ENCODE measurements at regions not wholly inside any gene's neighbourhood (a gene's known extent, or its start where the extent isn't known, plus 50 kb on each side); places are given as distances from the start of the nearest gene placed in this dataset.

- H3K4me1 ChIP-seq = no peaks in the 10 kb centered on the region
- H3K36me3 ChIP-seq = no peaks in the 10 kb centered on the region
- no peaks in the 10 kb centered on the region for H3K27me3 ChIP-seq
- DNase-seq = no peak
- no peak overlapping the region for H3K4me3 ChIP-seq (ENCODE audit: low read depth, low read length)
- no peaks in the 10 kb centered on the region for H3K9me3 ChIP-seq
- TF ChIP-seq CTCF (IDR thresholded peaks at IDR 0.05; ENCODE audit: low read depth, low read length) = no peak
Measured at GRCh38 chr4:79796948-79797347, 276.1 kb downstream of the ANTXR2 start.

GRCh38 chr4:79788884-79789283 lies 284.1 kb downstream of the ANTXR2 start:
- Histone ChIP-seq H3K9me3 (no peaks in the 10 kb centered on the region), H3K4me3 (ENCODE audit: low read depth, low read length) (no peak overlapping the region), H3K36me3 (no peaks in the 10 kb centered on the region), H3K4me1 (no peaks in the 10 kb centered on the region), H3K27me3 (no peaks in the 10 kb centered on the region)
- no peak for TF ChIP-seq CTCF (IDR thresholded peaks at IDR 0.05; ENCODE audit: low read depth, low read length)
- DNase-seq = no peak

GRCh38 chr4:79780129-79780528 lies 292.9 kb downstream of the ANTXR2 start:
- no peaks in the 10 kb centered on the region for H3K36me3 ChIP-seq

GRCh38 chr4:79772510-79772909 lies 300.5 kb downstream of the ANTXR2 start:
- DNase-seq = no peak
- no peaks in the 10 kb centered on the region for H3K27me3 ChIP-seq
- no peaks in the 10 kb centered on the region for H3K36me3 ChIP-seq
- no peak for TF ChIP-seq CTCF (IDR thresholded peaks at IDR 0.05; ENCODE audit: low read depth, low read length)
- H3K4me3 ChIP-seq (ENCODE audit: low read depth, low read length) = no peak overlapping the region
- H3K4me1 ChIP-seq = no peaks in the 10 kb centered on the region; the same call in 1 of the 2 replicates
- H3K9me3 ChIP-seq = no peaks in the 10 kb centered on the region

More at GRCh38 chr4:79780129-79780528, 292.9 kb downstream of the ANTXR2 start:
- Histone ChIP-seq H3K4me1 (no peaks in the 10 kb centered on the region), H3K9me3 (no peaks in the 10 kb centered on the region), H3K4me3 (ENCODE audit: low read depth, low read length) (no peak overlapping the region), H3K27me3 (no peaks in the 10 kb centered on the region)
- no peak for DNase-seq
- TF ChIP-seq CTCF (IDR thresholded peaks at IDR 0.05; ENCODE audit: low read depth, low read length) = no peak

GRCh38 chr4:79764120-79764519 lies 308.9 kb downstream of the ANTXR2 start:
- Histone ChIP-seq H3K9me3 (no peaks in the 10 kb centered on the region), H3K27me3 (no peaks in the 10 kb centered on the region), H3K4me3 (ENCODE audit: low read depth, low read length) (no peak overlapping the region), H3K4me1 (no peaks in the 10 kb centered on the region; the same call in 1 of the 2 replicates), H3K36me3 (no peaks in the 10 kb centered on the region)
- no peak for DNase-seq
- TF ChIP-seq CTCF (IDR thresholded peaks at IDR 0.05; ENCODE audit: low read depth, low read length) = no peak

GRCh38 chr4:79763486-79764075 lies 309.4 kb downstream of the ANTXR2 start:
- Histone ChIP-seq H3K27me3 (no peaks in the 10 kb centered on the region), H3K4me1 (no peaks in the 10 kb centered on the region; the same call in 1 of the 2 replicates), H3K36me3 (no peaks in the 10 kb centered on the region), H3K4me3 (ENCODE audit: low read depth, low read length) (no peak overlapping the region), H3K9me3 (no peaks in the 10 kb centered on the region)
- DNase-seq = no peak
- TF ChIP-seq CTCF (IDR thresholded peaks at IDR 0.05; ENCODE audit: low read depth, low read length) = peak; percentile 10; the same call in 1 of the 2 replicates
